Lung (tissue), 11 donors: ENCODE measurements at regions not wholly inside any gene's neighbourhood (a gene's known extent, or its start where the extent isn't known, plus 50 kb on each side); places are given as distances from the start of the nearest gene placed in this dataset.

Experiments used
- ATAC-seq: fragments of 200-7000 bp; cut with Tn5 transposase; one replicate; pipeline ENCODE4 v1.9.1; 2020; ENCODE audit warnings: moderate number of reproducible peaks; ENCODE audit not compliant: insufficient read depth, low FRiP score
- DNase-seq, 3 donors: peaks; one replicate each; pipeline ENCODE4 v3.0.0-alpha.2; 2013 to 2017
- H3K27ac ChIP-seq, 2 donors: one replicate each; pipeline ENCODE4 v1.5.1; 2013; ENCODE audit warnings: mild to moderate bottlenecking in 2 of 2, moderate library complexity in 2 of 2, control low read depth in 1 of 2, inconsistent platforms in 1 of 2, low read depth in 1 of 2, low read length in 1 of 2
- H3K27me3 ChIP-seq, 3 donors: one replicate each; pipeline ENCODE4 v1.5.1; 2013; ENCODE audit warnings: low read length in 2 of 3; ENCODE audit not compliant: control insufficient read depth in 3 of 3, insufficient read depth in 3 of 3
- H3K36me3 ChIP-seq, 4 donors: one replicate each; pipeline ENCODE4 v1.5.1; 2013; ENCODE audit warnings: low read length in 4 of 4, mild to moderate bottlenecking in 1 of 4, moderate library complexity in 1 of 4; ENCODE audit not compliant: control insufficient read depth in 4 of 4, insufficient read depth in 4 of 4
- H3K4me1 ChIP-seq, 5 donors: one replicate each; pipeline ENCODE4 v1.5.1; 2013; ENCODE audit warnings: low read length in 5 of 5, mild to moderate bottlenecking in 2 of 5, moderate library complexity in 1 of 5; ENCODE audit not compliant: control insufficient read depth in 5 of 5, insufficient read depth in 5 of 5
- H3K4me3 ChIP-seq: one replicate; pipeline ENCODE4 v1.5.1; 2013; ENCODE audit warnings: mild to moderate bottlenecking, control low read depth, moderate library complexity
- H3K9ac ChIP-seq, 2 donors: one replicate each; pipeline ENCODE4 v1.5.1; 2013; ENCODE audit warnings: low read length in 2 of 2, control low read depth in 1 of 2; ENCODE audit not compliant: insufficient read depth in 1 of 2
- H3K9me3 ChIP-seq, 4 donors: one replicate each; pipeline ENCODE4 v1.5.1; 2013; ENCODE audit warnings: low read length in 3 of 4, mild to moderate bottlenecking in 1 of 4, moderate library complexity in 1 of 4; ENCODE audit not compliant: control insufficient read depth in 4 of 4, insufficient read depth in 3 of 4
- WGBS, 2 donors: extraction: QIAGEN DNeasy Blood & Tissue Kit; methylation state at CpG; one replicate each; pipeline ENCODE4 v1.1.7; 2013; 5-methylcytosine and 5-hydroxymethylcytosine counted together
- TF ChIP-seq, protein P1 (sequence below): IDR thresholded peaks from 2 replicates; pipeline ENCODE4 v1.5.1; 2012; ENCODE audit warnings: mild to moderate bottlenecking; ENCODE audit errors: control extremely low read depth, extremely low read depth
- donor health status: control.
- donor health status: control.
- donor health status: Bipolar disorder and iron deficiency.
- donor health status: healthy.
- donor health status: DM: yes; HTN: yes; CAD: no.

DNA sequence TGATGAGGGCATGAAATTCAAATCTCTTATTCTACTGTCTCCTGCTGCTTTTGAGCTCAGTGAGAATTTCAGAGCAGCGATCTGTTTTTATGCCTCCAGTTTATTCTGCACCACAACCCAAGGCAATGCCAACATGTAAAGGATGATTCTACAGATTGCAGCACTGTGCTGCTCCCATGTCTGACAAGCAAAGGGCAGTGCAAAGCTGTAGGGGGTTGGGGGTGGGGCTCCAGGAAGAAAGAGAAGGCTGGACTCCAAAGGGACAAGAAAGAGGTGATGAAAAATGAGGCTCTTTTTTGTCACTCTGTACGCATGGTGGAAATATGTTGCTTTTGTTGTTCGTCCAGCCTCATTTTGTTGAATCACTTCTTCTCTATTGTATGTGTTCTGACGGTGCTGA, 254.6 kb downstream of the STIM2 start:
- DNase-seq, result no peak
- H3K27ac ChIP-seq, result no peak overlapping the region
- H3K9me3 ChIP-seq, result no peaks in the 10 kb centered on the region
- TF ChIP-seq, protein P1, sequence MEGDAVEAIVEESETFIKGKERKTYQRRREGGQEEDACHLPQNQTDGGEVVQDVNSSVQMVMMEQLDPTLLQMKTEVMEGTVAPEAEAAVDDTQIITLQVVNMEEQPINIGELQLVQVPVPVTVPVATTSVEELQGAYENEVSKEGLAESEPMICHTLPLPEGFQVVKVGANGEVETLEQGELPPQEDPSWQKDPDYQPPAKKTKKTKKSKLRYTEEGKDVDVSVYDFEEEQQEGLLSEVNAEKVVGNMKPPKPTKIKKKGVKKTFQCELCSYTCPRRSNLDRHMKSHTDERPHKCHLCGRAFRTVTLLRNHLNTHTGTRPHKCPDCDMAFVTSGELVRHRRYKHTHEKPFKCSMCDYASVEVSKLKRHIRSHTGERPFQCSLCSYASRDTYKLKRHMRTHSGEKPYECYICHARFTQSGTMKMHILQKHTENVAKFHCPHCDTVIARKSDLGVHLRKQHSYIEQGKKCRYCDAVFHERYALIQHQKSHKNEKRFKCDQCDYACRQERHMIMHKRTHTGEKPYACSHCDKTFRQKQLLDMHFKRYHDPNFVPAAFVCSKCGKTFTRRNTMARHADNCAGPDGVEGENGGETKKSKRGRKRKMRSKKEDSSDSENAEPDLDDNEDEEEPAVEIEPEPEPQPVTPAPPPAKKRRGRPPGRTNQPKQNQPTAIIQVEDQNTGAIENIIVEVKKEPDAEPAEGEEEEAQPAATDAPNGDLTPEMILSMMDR, result no peak
- no peak overlapping the region for H3K4me3 ChIP-seq
- no peaks in the 10 kb centered on the region for H3K27me3 ChIP-seq
- WGBS, 2 donors, result 77 to 79% methylated on average over 4 of the region's 4 CpGs
- no peaks in the 10 kb centered on the region for H3K4me1 ChIP-seq
- H3K36me3 ChIP-seq, result no peaks in the 10 kb centered on the region
- ATAC-seq, result no peak
- no peak overlapping the region for H3K9ac ChIP-seq

DNA sequence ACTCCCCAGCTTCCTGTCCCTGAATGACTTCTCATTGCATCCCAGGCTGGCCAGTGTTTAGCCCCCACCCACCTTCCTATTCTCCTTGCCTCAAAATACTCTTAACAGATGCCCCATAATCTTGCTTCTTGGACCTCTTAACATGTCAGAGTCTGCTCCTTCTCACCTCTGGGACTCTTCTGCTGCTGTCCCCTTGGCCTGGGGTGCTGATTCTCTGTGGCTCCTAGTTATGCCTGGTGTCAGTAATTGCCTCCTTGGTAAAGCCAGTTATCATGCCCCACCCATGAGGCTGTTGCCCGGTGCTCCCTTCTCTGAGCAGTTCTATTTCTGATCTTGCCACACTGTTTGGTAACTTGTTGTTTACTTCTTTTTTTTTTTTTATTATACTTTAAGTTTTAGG, 256.8 kb downstream of the STIM2 start:
- Histone ChIP-seq H3K9me3 (no peaks in the 10 kb centered on the region), H3K27ac (no peak overlapping the region), H3K4me1 (no peaks in the 10 kb centered on the region), H3K4me3 (no peak overlapping the region), H3K36me3 (no peaks in the 10 kb centered on the region), H3K9ac (no peak overlapping the region), H3K27me3 (no peaks in the 10 kb centered on the region)
- DNase-seq (no peak), ATAC-seq (no peak)
- 83 to 96% methylated on average over 1 of the region's 1 CpG for WGBS, 2 donors
- TF ChIP-seq, protein P1, result no peak

DNA sequence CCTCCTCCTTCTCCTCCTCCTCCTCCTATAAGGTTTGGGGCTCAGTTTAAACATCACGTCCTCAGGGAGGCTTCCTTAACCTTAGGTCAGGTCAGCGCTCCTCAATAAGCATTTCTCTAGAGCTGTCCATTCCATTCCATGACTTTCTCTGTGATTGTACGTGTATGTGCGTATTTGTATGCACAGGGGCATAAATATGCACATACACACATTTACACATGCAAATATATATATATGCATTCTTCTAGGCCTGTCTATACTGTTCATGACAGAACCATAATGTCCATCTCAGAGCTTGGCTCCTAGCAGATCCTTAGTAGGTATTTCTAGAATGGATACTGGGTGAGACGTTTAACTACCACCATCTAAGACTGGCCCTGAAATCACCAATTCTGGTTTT, 258.6 kb downstream of the STIM2 start:
- no peak for DNase-seq
- no peaks in the 10 kb centered on the region for H3K36me3 ChIP-seq
- no peak overlapping the region for H3K9ac ChIP-seq
- TF ChIP-seq, protein P1, result no peak
- no peaks in the 10 kb centered on the region for H3K4me1 ChIP-seq
- ATAC-seq, result no peak
- H3K27me3 ChIP-seq, result no peaks in the 10 kb centered on the region
- H3K4me3 ChIP-seq, result no peak overlapping the region
- no peaks in the 10 kb centered on the region for H3K9me3 ChIP-seq
- WGBS, 2 donors, result 85 to 86% methylated on average over 5 of the region's 5 CpGs
- no peak overlapping the region for H3K27ac ChIP-seq

DNA sequence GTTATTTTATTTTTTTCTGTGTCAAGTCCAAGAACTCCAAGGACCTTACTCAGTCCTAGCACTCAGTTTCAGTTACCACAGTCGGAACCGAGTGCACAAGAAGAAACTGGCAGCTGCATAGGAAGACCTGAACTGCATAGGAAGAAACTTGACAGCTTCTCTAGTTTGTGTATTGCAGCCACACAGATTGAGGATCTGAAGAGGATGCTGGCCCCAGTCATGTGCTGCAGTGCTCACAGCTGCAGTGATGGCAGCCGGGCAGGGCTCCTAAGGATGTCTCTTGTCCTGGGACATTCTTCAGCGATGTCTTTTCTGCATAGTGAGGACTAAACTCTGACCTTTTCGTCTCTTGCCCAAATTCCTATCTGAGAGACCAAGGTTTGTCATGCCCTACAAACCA, 261.2 kb downstream of the STIM2 start:
- Histone ChIP-seq H3K9me3 (no peaks in the 10 kb centered on the region), H3K4me3 (no peak overlapping the region), H3K9ac (no peak overlapping the region), H3K36me3 (no peaks in the 10 kb centered on the region), H3K4me1 (no peaks in the 10 kb centered on the region), H3K27me3 (no peaks in the 10 kb centered on the region), H3K27ac (no peak overlapping the region)
- 80 to 82% methylated on average over 5 of the region's 5 CpGs for WGBS, 2 donors
- ATAC-seq, result no peak
- no peak for DNase-seq
- TF ChIP-seq, protein P1, result no peak
